ENCODE measurements at regions not wholly inside any gene's neighbourhood (a gene's known extent, or its start where the extent isn't known, plus 50 kb on each side); places are given as distances from the start of the nearest gene placed in this dataset.

- DNase-seq (ENCODE audit: low spot score) (no peak), ATAC-seq (ENCODE audit: insufficient number of reproducible peaks, low FRiP score, low read depth) (no peak)
- H3K27ac ChIP-seq, result no peak overlapping the region
- no peak for TF ChIP-seq CTCF (IDR thresholded peaks at IDR 0.05)
- H3K36me3 ChIP-seq, result no peaks in the 10 kb centered on the region
- no peaks in the 10 kb centered on the region for H3K4me1 ChIP-seq (ENCODE audit: control insufficient read depth in 1 of 2, low read depth in 2 of 2)
- H3K9me3 ChIP-seq, result no peaks in the 10 kb centered on the region
- no peak overlapping the region for H3K4me3 ChIP-seq
- no peaks in the 10 kb centered on the region for H3K27me3 ChIP-seq (replicated peaks; ENCODE audit: insufficient read depth)
These were observed 76.4 kb upstream of the DLX6 start for GRCh38 chr7:96928965-96929364.

DNA sequence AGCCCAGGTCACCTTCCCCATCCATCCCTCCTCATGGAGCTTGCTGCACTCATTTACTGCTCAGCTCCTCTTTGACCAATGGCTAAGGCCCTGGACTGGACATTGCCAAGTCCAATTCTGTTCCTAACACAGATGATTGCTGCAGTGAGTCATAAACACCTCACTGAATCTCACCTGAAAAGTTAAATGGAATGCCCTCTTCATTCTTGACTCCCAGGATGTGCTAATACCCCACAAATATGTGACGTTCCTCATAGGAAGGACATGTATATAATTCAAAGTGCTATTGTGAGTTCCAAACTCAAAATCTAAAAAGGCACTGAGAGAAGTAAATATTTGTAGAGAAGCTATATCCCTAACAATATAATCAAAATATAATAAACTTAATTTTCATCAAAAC is 73.5 kb upstream of the DLX6 start:
- no peak for DNase-seq (ENCODE audit: low spot score)
- H3K9me3 ChIP-seq, result no peaks in the 10 kb centered on the region
- no peaks in the 10 kb centered on the region for H3K27me3 ChIP-seq (replicated peaks; ENCODE audit: insufficient read depth)
- no peak for ATAC-seq (ENCODE audit: insufficient number of reproducible peaks, low FRiP score, low read depth)
- no peak overlapping the region for H3K27ac ChIP-seq
- no peaks in the 10 kb centered on the region for H3K4me1 ChIP-seq (ENCODE audit: control insufficient read depth in 1 of 2, low read depth in 2 of 2)
- TF ChIP-seq CTCF (IDR thresholded peaks at IDR 0.05), result no peak
- H3K36me3 ChIP-seq, result no peaks in the 10 kb centered on the region
- no peak overlapping the region for H3K4me3 ChIP-seq

- Histone ChIP-seq H3K36me3 (no peaks in the 10 kb centered on the region), H3K27ac (no peak overlapping the region), H3K4me1 (ENCODE audit: control insufficient read depth in 1 of 2, low read depth in 2 of 2) (no peaks in the 10 kb centered on the region), H3K27me3 (replicated peaks; ENCODE audit: insufficient read depth) (no peaks in the 10 kb centered on the region), H3K9me3 (no peaks in the 10 kb centered on the region), H3K4me3 (no peak overlapping the region)
- DNase-seq (ENCODE audit: low spot score) (no peak), ATAC-seq (ENCODE audit: insufficient number of reproducible peaks, low FRiP score, low read depth) (no peak)
- TF ChIP-seq CTCF (IDR thresholded peaks at IDR 0.05), result no peak
These were observed 72.2 kb upstream of the DLX6 start for GRCh38 chr7:96933067-96933645.

- no peak overlapping the region for H3K4me3 ChIP-seq
- no peak for DNase-seq (ENCODE audit: low spot score)
- no peaks in the 10 kb centered on the region for H3K4me1 ChIP-seq (ENCODE audit: control insufficient read depth in 1 of 2, low read depth in 2 of 2)
- TF ChIP-seq CTCF (IDR thresholded peaks at IDR 0.05), result no peak
- no peaks in the 10 kb centered on the region for H3K27me3 ChIP-seq (replicated peaks; ENCODE audit: insufficient read depth)
- no peaks in the 10 kb centered on the region for H3K9me3 ChIP-seq
- no peak for ATAC-seq (ENCODE audit: insufficient number of reproducible peaks, low FRiP score, low read depth)
- H3K27ac ChIP-seq, result no peak overlapping the region
- H3K36me3 ChIP-seq, result no peaks in the 10 kb centered on the region
These were observed 68.7 kb upstream of the DLX6 start for GRCh38 chr7:96936621-96937020.

DNA sequence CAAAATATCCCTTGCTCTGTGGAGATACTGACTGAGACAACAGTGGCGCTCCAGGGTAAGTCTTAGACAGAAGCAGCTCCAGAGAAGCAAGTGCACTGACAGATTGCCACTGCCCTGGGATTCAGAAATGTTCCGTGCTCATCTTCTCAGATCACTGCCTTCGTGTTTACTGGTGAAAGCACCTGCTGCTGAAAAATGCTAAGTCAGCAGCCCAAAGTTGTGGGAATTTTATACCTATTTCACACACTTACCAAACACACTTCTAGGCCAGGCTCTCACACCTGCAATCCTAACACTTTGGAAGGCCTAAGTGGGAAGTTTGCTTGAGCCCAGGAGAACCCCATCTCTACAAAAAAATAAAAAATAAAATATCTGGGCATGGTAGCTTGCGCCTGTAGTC is 63.2 kb upstream of the DLX6 start:
- ATAC-seq (ENCODE audit: insufficient number of reproducible peaks, low FRiP score, low read depth), result no peak

More for the DNA sequence above, 63.2 kb upstream of the DLX6 start:
- H3K36me3 ChIP-seq, result no peaks in the 10 kb centered on the region
- H3K4me1 ChIP-seq (ENCODE audit: control insufficient read depth in 1 of 2, low read depth in 2 of 2), result no peaks in the 10 kb centered on the region
- no peak overlapping the region for H3K4me3 ChIP-seq
- DNase-seq (ENCODE audit: low spot score), result no peak
- no peaks in the 10 kb centered on the region for H3K9me3 ChIP-seq
- H3K27ac ChIP-seq, result no peak overlapping the region
- TF ChIP-seq CTCF (IDR thresholded peaks at IDR 0.05), result no peak
- H3K27me3 ChIP-seq (replicated peaks; ENCODE audit: insufficient read depth), result no peaks in the 10 kb centered on the region

Data from thoracic aorta (tissue), 2 donors.